Fibroblast of villous mesenchyme (primary cell): ENCODE measurements at regions not wholly inside any gene's neighbourhood (a gene's known extent, or its start where the extent isn't known, plus 50 kb on each side); places are given as distances from the start of the nearest gene placed in this dataset.
A peak's percentile ranks its signal among the peaks of the same experiment; 100 is the strongest.

Experiments used
- DNase-seq: peaks from one replicate; pipeline ENCODE4 v3.0.0-alpha.2; 2010; ENCODE audit warnings: low read depth
- H3K4me3 ChIP-seq: 2 replicates; pipeline ENCODE4 v1.5.1; 2011; ENCODE audit warnings: low read depth, mild to moderate bottlenecking, low read length
- TF ChIP-seq, protein P1 (sequence below): IDR thresholded peaks from 2 replicates; pipeline ENCODE4 v1.5.1; 2012; ENCODE audit warnings: low read depth, mild to moderate bottlenecking, low read length; ENCODE audit not compliant: insufficient read depth

GRCh38 chr20:11234608-11235007 is 560.8 kb upstream of the JAG1 start:
- DNase-seq: no peak
- TF ChIP-seq, protein P1, sequence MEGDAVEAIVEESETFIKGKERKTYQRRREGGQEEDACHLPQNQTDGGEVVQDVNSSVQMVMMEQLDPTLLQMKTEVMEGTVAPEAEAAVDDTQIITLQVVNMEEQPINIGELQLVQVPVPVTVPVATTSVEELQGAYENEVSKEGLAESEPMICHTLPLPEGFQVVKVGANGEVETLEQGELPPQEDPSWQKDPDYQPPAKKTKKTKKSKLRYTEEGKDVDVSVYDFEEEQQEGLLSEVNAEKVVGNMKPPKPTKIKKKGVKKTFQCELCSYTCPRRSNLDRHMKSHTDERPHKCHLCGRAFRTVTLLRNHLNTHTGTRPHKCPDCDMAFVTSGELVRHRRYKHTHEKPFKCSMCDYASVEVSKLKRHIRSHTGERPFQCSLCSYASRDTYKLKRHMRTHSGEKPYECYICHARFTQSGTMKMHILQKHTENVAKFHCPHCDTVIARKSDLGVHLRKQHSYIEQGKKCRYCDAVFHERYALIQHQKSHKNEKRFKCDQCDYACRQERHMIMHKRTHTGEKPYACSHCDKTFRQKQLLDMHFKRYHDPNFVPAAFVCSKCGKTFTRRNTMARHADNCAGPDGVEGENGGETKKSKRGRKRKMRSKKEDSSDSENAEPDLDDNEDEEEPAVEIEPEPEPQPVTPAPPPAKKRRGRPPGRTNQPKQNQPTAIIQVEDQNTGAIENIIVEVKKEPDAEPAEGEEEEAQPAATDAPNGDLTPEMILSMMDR: no peak
- no peak overlapping the region for H3K4me3 ChIP-seq

DNA sequence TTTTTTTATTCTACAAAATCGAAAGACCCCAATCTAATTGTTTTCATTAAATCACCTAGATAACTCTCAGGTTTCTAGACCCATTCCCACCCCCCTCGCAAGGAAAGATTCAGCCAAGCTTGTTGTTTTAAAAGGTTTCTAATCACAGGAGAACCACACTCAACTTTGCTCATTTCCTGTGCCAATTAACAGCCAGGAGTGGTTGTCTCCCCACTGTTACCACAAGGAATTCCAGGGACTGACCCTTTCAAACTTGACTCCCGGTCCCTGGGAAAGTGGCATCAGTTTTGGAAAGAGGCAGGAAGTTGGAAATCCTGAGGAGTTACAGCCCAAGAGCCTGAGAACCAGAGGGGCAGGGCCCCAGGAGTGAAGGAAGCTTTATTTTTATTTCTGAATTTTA is 561.3 kb upstream of the JAG1 start:
- peak; percentile 75 for DNase-seq
- TF ChIP-seq, protein P1: no peak
- H3K4me3 ChIP-seq: no peak overlapping the region

- no peak overlapping the region for H3K4me3 ChIP-seq
- TF ChIP-seq, protein P1: no peak
- DNase-seq: no peak
Observed at GRCh38 chr20:11242320-11242719, 568.5 kb upstream of the JAG1 start.

GRCh38 chr20:11245431-11245830 is 571.6 kb upstream of the JAG1 start:
- no peak for DNase-seq
- no peak overlapping the region for H3K4me3 ChIP-seq
- TF ChIP-seq, protein P1: no peak

DNA sequence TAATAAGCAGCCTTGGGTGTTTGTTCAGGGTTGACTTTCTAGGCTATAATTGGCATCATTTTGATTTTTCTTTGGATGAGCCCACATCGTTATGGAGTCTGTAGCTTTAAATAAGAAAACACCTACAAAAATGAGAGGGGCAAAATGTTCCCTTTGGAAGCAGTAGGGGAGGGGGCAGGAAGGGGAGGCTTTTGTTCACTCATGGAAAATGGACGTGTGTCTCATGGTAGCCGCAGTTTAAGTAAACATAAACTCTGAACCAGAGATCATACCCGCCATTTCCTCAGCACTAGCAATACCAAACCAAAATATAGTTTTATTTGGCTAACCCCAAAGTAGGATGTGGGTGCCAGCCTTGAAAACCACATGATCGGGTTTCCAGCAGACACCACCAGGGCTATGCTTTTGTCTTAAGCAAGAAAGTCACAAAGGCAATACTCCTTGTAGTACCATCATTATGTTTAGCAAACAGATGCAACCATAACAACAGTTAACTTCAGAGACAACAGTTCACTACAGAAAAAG is 572.5 kb upstream of the JAG1 start:
- TF ChIP-seq, protein P1: no peak
- DNase-seq: no peak
- H3K4me3 ChIP-seq: no peak overlapping the region

- no peak overlapping the region for H3K4me3 ChIP-seq
- DNase-seq: no peak
- TF ChIP-seq, protein P1: no peak
Observed at GRCh38 chr20:11247046-11248010, 573.5 kb upstream of the JAG1 start.

DNA sequence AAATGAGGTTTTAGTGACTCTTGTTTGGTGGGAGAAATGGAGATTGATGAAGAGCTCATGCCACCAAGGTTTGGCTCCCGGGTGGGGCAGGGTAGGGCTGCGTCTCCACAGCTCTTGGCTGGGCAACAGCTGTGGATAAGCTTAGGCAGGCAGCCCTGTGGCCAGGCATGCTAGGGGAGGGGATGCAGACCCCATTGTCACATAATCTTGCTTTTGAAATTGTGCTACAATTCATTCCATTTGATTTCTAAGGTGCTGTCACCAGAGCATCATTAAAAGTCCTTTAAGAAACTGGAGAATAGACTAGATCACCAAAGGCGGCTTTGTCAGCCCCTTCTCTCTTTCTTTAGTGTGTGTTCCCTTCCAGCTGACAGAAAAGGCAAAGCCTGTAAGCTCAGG is 574.2 kb upstream of the JAG1 start:
- H3K4me3 ChIP-seq: no peak overlapping the region
- TF ChIP-seq, protein P1: no peak
- no peak for DNase-seq
